Kidney (tissue), 13 donors: ENCODE measurements at regions not wholly inside any gene's neighbourhood (a gene's known extent, or its start where the extent isn't known, plus 50 kb on each side); places are given as distances from the start of the nearest gene placed in this dataset.
A peak's percentile ranks its signal among the peaks of the same experiment; 100 is the strongest.

ENCODE experiments used
- DNase-seq, 5 donors: peaks; one replicate each; pipeline ENCODE4 v3.0.0-alpha.2; 2013 to 2020
- FAIRE-seq: peaks from 2 replicates; lab custom pipeline; 2012; peaks lifted over from hg19 to GRCh38; lab: Jason Lieb, UNC
- H3K27ac ChIP-seq, 2 donors: one replicate each; pipeline ENCODE4 v1.7.0; 2013; ENCODE audit warnings: low read depth in 2 of 2, low read length in 2 of 2, inconsistent platforms in 1 of 2
- H3K27me3 ChIP-seq: one replicate; pipeline ENCODE4 v1.7.1; 2013; ENCODE audit warnings: low read length, inconsistent platforms; ENCODE audit not compliant: control insufficient read depth, insufficient read depth
- H3K36me3 ChIP-seq, 3 donors: one replicate each; pipeline versions ENCODE4 v1.7.0 to v1.7.1; 2013; ENCODE audit warnings: low read length in 3 of 3, control low read depth in 1 of 3, inconsistent platforms in 1 of 3; ENCODE audit not compliant: insufficient read depth in 3 of 3, control insufficient read depth in 2 of 3
- H3K4me1 ChIP-seq, 3 donors: one replicate each; pipeline versions ENCODE4 v1.7.0 to v1.7.1; 2013; ENCODE audit warnings: low read length in 3 of 3, inconsistent platforms in 1 of 3, low read depth in 1 of 3; ENCODE audit not compliant: control insufficient read depth in 2 of 3, insufficient read depth in 2 of 3
- H3K4me3 ChIP-seq, 3 donors: one replicate each; pipeline versions ENCODE4 v1.7.0 to v1.8.1; 2013; ENCODE audit warnings: low read length in 3 of 3, control low read depth in 1 of 3, inconsistent platforms in 1 of 3
- H3K9ac ChIP-seq, 3 donors: one replicate each; pipeline versions ENCODE4 v1.7.0 to v1.7.1; 2013; ENCODE audit warnings: low read length in 3 of 3, control low read depth in 1 of 3, inconsistent platforms in 1 of 3
- H3K9me3 ChIP-seq, 3 donors: one replicate each; pipeline versions ENCODE4 v1.7.0 to v1.7.1; 2013; ENCODE audit warnings: low read length in 3 of 3, control low read depth in 1 of 3, inconsistent platforms in 1 of 3; ENCODE audit not compliant: control insufficient read depth in 2 of 3, insufficient read depth in 1 of 3
- intact Hi-C: fragments of 100-400 bp; cut with DNase I; formaldehyde crosslinking; loops from one replicate; pipeline ENCODE4 v1.11.1; 2022
- TF ChIP-seq, protein P1 (sequence below): IDR thresholded peaks from 3 replicates; pipeline ENCODE4 v1.5.1; 2012; ENCODE audit warnings: mild to moderate bottlenecking, moderate library complexity, borderline replicate concordance; ENCODE audit not compliant: insufficient read depth; ENCODE audit errors: extremely low read depth
- donor health status: control.
- donor health status: control.
- donor health status: control.
- donor health status: control.
- donor health status: control.
- donor health status: DM: yes; HTN: yes; CAD: no.
- donor health status: Normal renal cell carcinoma (clear cell type).

DNA sequence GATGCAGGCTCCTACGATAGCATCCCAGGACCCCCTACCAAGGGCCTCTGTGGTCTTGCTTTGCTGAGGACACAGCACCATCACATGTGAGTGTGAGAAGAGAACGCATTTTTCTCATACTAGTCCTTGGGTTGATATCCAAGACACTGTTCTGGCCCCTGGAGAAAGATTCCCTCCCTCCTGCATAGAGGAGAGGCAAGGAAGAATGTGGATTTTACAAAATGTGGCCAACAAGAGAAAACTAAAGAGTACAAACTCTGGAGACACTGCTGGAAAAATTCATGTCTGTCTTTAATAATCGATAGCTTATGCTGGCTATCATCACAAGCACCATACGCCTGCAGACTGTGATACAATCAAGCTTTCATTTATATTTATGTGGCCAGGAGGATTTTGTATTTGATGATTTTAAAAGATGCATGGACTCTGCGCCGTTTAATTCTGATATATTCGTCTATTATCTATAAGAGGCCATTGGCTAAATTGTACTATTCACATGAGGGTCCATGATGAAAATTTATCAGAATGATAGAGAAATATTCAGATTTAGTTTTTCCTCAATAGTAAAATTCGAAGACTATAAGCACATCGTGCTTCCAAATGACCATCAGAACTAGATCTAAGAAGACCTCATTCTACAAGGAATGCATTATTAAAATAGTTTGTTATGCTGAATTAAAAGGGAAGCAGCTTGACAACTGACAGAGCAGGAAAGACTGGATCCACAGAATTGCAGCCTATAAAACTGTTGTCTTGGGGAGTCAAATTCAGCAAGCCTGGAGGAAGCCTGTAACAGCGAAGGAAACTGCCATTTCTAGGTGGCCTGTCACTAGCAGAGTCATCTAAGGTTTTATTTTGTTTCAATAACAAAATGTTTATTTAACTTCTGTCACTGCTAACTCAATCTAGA, 578.7 kb downstream of the DIAPH3 start:
- no peak overlapping the region for H3K27ac ChIP-seq
- intact Hi-C loops, result no loop called here
- TF ChIP-seq, protein P1, sequence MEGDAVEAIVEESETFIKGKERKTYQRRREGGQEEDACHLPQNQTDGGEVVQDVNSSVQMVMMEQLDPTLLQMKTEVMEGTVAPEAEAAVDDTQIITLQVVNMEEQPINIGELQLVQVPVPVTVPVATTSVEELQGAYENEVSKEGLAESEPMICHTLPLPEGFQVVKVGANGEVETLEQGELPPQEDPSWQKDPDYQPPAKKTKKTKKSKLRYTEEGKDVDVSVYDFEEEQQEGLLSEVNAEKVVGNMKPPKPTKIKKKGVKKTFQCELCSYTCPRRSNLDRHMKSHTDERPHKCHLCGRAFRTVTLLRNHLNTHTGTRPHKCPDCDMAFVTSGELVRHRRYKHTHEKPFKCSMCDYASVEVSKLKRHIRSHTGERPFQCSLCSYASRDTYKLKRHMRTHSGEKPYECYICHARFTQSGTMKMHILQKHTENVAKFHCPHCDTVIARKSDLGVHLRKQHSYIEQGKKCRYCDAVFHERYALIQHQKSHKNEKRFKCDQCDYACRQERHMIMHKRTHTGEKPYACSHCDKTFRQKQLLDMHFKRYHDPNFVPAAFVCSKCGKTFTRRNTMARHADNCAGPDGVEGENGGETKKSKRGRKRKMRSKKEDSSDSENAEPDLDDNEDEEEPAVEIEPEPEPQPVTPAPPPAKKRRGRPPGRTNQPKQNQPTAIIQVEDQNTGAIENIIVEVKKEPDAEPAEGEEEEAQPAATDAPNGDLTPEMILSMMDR, result no peak
- H3K9me3 ChIP-seq, result no peaks in the 10 kb centered on the region
- H3K4me3 ChIP-seq, result no peak overlapping the region
- no peak for FAIRE-seq
- DNase-seq, result no peak
- H3K27me3 ChIP-seq, result no peaks in the 10 kb centered on the region
- H3K4me1 ChIP-seq, result no peaks in the 10 kb centered on the region
- H3K9ac ChIP-seq, result no peak overlapping the region
- no peaks in the 10 kb centered on the region for H3K36me3 ChIP-seq

DNA sequence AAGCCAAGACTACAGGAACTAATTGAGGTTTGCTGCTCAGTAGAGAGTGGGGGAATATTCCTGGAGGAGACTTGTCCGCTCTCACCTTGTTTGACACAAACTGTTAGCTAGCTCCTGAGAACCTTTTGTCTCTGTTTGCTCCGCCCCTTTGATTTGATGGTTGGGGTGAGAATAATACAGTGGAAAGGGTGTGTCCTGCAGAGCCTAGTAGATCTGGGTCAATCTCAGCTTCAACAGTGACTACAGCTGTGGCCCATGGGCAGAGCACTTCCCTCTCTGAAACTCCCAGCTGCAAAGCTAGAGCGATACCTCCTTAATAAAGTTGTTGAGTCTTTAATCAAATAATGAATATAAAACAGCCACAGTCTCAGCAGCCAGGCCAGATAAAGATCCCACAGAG, 576.7 kb downstream of the DIAPH3 start:
- no peak for FAIRE-seq
- H3K4me1 ChIP-seq, result no peaks in the 10 kb centered on the region
- peak overlapping the region in 1 of 3 donors; percentile 30 for H3K4me3 ChIP-seq
- H3K27me3 ChIP-seq, result no peaks in the 10 kb centered on the region
- intact Hi-C loops, result no loop called here
- H3K27ac ChIP-seq, result no peak overlapping the region
- peak in 1 of 5 donors; percentile 10 for DNase-seq
- no peak overlapping the region for H3K9ac ChIP-seq
- H3K36me3 ChIP-seq, result no peaks in the 10 kb centered on the region
- H3K9me3 ChIP-seq, result no peaks in the 10 kb centered on the region
- TF ChIP-seq, protein P1, result no peak

DNA sequence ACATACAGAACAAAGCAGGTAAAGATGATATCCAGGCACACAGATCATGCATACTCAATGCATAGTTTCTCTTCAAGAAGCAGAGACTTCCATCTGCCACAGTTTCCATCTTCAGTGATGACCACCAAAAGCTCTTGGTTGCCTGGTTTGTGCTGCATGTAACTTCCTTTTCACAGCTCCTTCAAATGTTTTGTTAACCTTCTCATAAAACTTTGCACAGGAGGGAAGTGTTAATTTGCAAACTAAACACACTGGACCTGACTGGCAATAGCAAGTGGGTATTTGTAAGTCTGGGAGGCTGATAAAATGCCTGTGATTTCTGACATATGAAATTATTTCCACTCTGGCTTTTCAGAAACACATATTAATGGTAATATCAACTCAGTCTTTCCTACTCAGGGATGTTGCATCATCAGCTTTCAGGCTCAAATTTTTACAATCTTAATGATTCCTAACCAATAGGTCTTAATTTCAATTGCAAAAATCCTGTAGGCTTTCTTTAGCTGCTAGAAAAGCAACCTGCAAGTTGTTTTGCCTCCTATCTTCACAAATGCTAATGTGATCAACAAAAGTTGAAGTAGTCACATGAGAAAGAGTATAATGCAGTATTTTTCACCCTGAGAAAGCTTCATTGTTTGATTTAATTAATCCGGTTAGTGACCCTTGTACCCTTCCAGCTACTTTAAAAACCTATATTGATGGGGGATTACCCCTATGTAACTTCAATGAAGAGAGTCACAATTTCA, 575.6 kb downstream of the DIAPH3 start:
- no peaks in the 10 kb centered on the region for H3K27me3 ChIP-seq
- H3K9me3 ChIP-seq, result no peaks in the 10 kb centered on the region
- peak overlapping the region in 1 of 3 donors; percentile 42 for H3K4me3 ChIP-seq
- DNase-seq (peak in 2 of 5 donors; percentile 43 to 50), FAIRE-seq (no peak)
- no peak overlapping the region for H3K9ac ChIP-seq
- H3K27ac ChIP-seq, result no peak overlapping the region
- intact Hi-C loops, result no loop called here
- H3K36me3 ChIP-seq, result no peaks in the 10 kb centered on the region
- no peaks in the 10 kb centered on the region for H3K4me1 ChIP-seq
- TF ChIP-seq, protein P1, result no peak
